BJ (cell line): ENCODE measurements at regions not wholly inside any gene's neighbourhood (a gene's known extent, or its start where the extent isn't known, plus 50 kb on each side); places are given as distances from the start of the nearest gene placed in this dataset.
"Not testable (repeated sequence)": the region's sequence is repeated elsewhere in the genome, so short reads cannot be mapped to it uniquely, and the experiment has no call there.

ENCODE experiments used
- CTCF ChIA-PET: fragments of 350-600 bp; formaldehyde crosslinking; extraction: SDS; loops from one replicate; lab custom pipeline; 2021; ENCODE audit warnings: antibody characterized with exemption, inconsistent platforms; lab: Yijun Ruan, JAX
- POLR2A ChIA-PET: fragments of 300-600 bp; sonication (Branson Sonifier 250); formaldehyde crosslinking; extraction: SDS; loops from one replicate; lab custom pipeline; 2021; ENCODE audit warnings: antibody characterized with exemption; lab: Charles Lee
- DNase-seq: peaks from one replicate; pipeline ENCODE4 v3.0.0-alpha.2; 2011; ENCODE audit warnings: low read depth
- H3K27me3 ChIP-seq: 2 replicates; pipeline ENCODE4 v1.6.0; 2011; ENCODE audit warnings: low read length; ENCODE audit not compliant: control insufficient read depth, insufficient read depth
- H3K36me3 ChIP-seq: 2 replicates; pipeline ENCODE4 v1.5.1; 2011; ENCODE audit warnings: low read length; ENCODE audit not compliant: control insufficient read depth, insufficient read depth
- H3K4me3 ChIP-seq: 2 replicates; pipeline ENCODE4 v1.5.1; 2011; ENCODE audit warnings: low read depth, mild to moderate bottlenecking, control low read depth, low read length
- TF ChIP-seq, protein P1 (sequence below): IDR thresholded peaks from 2 replicates; pipeline ENCODE4 v1.5.1; 2011; ENCODE audit warnings: low read depth, mild to moderate bottlenecking, control low read depth, inconsistent platforms, low read length, moderate library complexity; ENCODE audit not compliant: insufficient read depth

DNA sequence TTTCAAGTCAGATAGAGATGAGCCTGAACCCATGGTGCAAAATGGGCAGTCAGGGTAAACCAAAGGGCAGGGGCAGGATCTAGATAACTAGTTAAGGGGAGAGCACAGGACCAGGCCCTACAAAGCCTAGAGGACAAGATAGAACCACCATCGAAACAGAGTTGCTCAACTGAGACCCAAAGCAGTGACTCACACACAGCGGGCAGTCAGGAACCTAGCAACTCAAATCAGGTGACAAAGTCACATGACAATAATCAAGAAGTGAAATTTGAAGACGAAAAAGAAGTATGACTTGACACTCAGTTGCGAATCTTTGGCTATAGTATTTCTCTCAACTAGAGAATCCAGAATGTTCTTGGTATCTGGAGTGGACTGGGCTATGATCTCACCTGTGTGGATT, 136.0 kb upstream of the PTPRG start:
- Histone ChIP-seq H3K27me3 (no peaks in the 10 kb centered on the region), H3K36me3 (no peaks in the 10 kb centered on the region), H3K4me3 (no peak overlapping the region)
- DNase-seq = no peak
- ChIA-PET CTCF (no interaction called here), POLR2A (no interaction called here)
- TF ChIP-seq, protein P1, sequence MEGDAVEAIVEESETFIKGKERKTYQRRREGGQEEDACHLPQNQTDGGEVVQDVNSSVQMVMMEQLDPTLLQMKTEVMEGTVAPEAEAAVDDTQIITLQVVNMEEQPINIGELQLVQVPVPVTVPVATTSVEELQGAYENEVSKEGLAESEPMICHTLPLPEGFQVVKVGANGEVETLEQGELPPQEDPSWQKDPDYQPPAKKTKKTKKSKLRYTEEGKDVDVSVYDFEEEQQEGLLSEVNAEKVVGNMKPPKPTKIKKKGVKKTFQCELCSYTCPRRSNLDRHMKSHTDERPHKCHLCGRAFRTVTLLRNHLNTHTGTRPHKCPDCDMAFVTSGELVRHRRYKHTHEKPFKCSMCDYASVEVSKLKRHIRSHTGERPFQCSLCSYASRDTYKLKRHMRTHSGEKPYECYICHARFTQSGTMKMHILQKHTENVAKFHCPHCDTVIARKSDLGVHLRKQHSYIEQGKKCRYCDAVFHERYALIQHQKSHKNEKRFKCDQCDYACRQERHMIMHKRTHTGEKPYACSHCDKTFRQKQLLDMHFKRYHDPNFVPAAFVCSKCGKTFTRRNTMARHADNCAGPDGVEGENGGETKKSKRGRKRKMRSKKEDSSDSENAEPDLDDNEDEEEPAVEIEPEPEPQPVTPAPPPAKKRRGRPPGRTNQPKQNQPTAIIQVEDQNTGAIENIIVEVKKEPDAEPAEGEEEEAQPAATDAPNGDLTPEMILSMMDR = no peak

DNA sequence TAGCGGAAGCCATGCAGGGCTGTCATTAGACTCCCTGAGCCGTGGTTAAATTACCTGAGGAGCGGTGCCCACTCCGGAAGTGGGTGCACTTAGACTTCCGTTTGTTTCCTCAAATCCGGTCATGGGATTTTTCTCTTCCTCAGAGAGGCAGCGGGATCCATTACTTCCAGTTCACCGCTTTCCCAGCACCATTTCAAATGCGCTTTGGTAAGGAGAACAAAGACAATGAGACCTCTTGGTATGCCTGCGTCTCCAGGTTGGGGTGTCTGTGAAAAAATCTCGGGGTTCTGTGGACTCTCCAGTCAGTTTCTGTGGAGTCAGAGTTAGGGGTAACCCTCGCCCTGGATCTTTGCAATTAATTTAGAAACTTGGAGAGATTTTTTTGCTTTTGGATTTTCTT, 132.3 kb upstream of the PTPRG start:
- no peak for DNase-seq
- CTCF ChIA-PET = no interaction called here
- H3K4me3 ChIP-seq = no peak overlapping the region
- POLR2A ChIA-PET = no interaction called here
- TF ChIP-seq, protein P1 = no peak
- no peaks in the 10 kb centered on the region for H3K27me3 ChIP-seq
- H3K36me3 ChIP-seq = no peaks in the 10 kb centered on the region

DNA sequence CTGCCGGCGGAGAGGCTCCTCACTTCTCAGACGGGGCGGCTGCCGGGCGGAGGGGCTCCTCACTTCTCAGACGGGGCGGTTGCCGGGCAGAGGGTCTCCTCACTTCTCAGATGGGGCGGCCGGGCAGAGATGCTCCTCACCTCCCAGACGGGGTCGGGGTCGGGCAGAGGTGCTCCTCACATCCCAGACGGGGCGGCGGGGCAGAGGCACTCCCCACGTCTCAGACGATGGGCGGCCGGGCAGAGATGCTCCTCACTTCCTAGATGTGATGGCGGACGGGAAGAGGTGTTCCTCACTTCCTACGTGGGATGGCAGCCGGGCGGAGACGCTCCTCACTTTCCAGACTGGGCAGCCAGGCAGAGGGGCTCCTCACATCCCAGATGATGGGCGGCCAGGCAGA, 126.5 kb upstream of the PTPRG start:
- H3K27me3 ChIP-seq, H3K36me3 ChIP-seq, H3K4me3 ChIP-seq, CTCF ChIA-PET, POLR2A ChIA-PET, DNase-seq: not testable (repeated sequence)

DNA sequence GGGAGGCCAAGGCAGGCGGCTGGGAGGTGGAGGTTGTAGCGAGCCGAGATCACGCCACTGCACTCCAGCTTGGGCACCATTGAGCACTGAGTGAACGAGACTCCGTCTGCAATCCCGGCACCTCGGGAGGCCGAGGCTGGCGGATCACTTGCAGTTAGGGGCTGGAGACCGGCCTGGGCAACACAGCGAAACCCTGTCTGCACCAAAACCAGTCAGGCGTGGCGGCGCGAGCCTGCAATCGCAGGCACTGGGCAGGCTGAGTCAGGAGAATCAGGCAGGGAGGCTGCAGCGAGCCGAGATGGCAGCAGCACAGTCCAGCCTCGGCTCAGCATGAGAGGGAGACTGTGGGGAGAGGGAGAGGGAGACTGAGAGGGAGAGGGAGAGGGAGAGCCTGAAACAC, 126.0 kb upstream of the PTPRG start:
- H3K36me3 ChIP-seq, H3K27me3 ChIP-seq, H3K4me3 ChIP-seq, DNase-seq, CTCF ChIA-PET, POLR2A ChIA-PET: not testable (repeated sequence)

DNA sequence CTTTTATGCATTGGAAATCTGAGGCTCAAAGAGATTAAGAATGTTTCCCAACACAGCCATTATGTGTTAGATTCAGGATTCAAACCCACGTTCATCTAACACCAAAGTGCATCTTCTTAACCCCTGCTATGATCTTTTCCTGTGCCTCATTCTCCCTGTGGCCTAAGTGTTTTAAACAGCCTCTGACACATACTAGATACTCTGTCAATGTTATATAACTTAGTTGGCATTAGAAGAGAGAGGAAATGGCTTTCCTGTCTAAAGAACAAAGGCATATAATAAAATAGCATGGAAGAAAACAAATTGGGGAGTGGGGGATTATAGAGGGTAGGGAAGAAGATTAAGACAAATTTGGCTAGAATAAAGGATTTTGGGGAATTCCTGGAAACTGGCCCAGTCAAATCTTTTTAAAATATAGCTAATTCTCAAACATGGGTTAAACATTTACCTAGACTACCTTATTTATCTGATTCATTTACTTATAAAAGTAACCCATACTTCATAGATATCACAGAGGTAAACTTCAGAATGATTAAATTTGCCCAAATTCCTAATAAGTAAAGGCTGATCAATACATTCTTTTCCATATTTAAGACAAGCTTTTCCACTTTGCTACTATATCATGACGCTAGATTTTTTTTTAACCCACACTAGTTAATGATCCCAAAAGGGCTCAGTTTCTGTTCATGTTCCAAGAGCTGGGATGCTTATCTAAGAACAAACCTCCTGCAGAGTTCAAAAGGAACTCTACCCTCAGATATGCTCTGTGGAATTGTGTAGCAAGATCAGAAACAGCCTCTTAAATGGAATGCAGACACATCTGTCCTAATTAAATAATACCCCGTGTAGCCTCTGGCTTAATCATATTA, 122.9 kb upstream of the PTPRG start:
- CTCF ChIA-PET = no interaction called here
- Histone ChIP-seq H3K4me3 (no peak overlapping the region), H3K27me3 (no peaks in the 10 kb centered on the region), H3K36me3 (no peaks in the 10 kb centered on the region)
- POLR2A ChIA-PET = no interaction called here
- no peak for DNase-seq
- TF ChIP-seq, protein P1 = no peak

DNA sequence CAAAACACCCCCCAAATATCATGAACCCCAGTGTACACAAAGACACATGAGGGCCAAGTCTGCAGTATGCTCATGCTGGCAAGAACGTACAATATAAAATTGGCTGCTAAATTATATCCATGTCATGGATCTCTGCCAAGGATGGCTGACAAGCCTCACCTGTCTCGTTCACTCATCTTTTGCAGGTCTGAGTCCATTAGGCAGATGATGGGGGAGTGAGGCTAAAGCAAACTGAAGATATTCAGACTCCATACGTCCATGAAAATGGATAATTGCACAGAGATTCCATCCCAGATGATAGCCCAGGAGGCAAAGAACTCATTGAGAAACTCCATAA, 122.3 kb upstream of the PTPRG start:
- ChIA-PET POLR2A (no interaction called here), CTCF (no interaction called here)
- TF ChIP-seq, protein P1 = no peak
- Histone ChIP-seq H3K4me3 (no peak overlapping the region), H3K27me3 (no peaks in the 10 kb centered on the region), H3K36me3 (no peaks in the 10 kb centered on the region)
- DNase-seq = no peak
